ENCODE measurements at regions not wholly inside any gene's neighbourhood (a gene's known extent, or its start where the extent isn't known, plus 50 kb on each side); places are given as distances from the start of the nearest gene placed in this dataset.
"Not testable (repeated sequence)": the region's sequence is repeated elsewhere in the genome, so short reads cannot be mapped to it uniquely, and the experiment has no call there.

GRCh38 chr14:55850825-55851241 is 267.4 kb upstream of the PELI2 start:
- DNase-seq, result no peak

GRCh38 chr14:55851301-55851700 is 266.9 kb upstream of the PELI2 start:
- no peak for DNase-seq

- DNase-seq, result no peak
These were observed 266.2 kb upstream of the PELI2 start for GRCh38 chr14:55851961-55852360.

- no peak for DNase-seq
These were observed 262.5 kb upstream of the PELI2 start for GRCh38 chr14:55855751-55856150.

- DNase-seq, result no peak
These were observed 259.6 kb upstream of the PELI2 start for GRCh38 chr14:55858604-55859003.

- not testable (repeated sequence) for DNase-seq
These were observed 256.6 kb upstream of the PELI2 start for GRCh38 chr14:55861561-55861960.

GRCh38 chr14:55864890-55865655 is 253.1 kb upstream of the PELI2 start:
- DNase-seq, result no peak

- DNase-seq, result no peak
These were observed 250.9 kb upstream of the PELI2 start for GRCh38 chr14:55867311-55867710.

GRCh38 chr14:55867719-55868118 is 250.5 kb upstream of the PELI2 start:
- DNase-seq, result no peak

GRCh38 chr14:55869397-55870049 is 248.7 kb upstream of the PELI2 start:
- DNase-seq, result no peak

- DNase-seq, result no peak
These were observed 245.0 kb upstream of the PELI2 start for GRCh38 chr14:55873169-55873568.

- DNase-seq, result no peak
These were observed 243.4 kb upstream of the PELI2 start for GRCh38 chr14:55874785-55875184.

- DNase-seq, result no peak
These were observed 240.3 kb upstream of the PELI2 start for GRCh38 chr14:55877942-55878341.

GRCh38 chr14:55881577-55882241 is 236.5 kb upstream of the PELI2 start:
- no peak for DNase-seq

GRCh38 chr14:55884819-55885218 is 233.4 kb upstream of the PELI2 start:
- no peak for DNase-seq

GRCh38 chr14:55889124-55889523 is 229.1 kb upstream of the PELI2 start:
- DNase-seq, result no peak

GRCh38 chr14:55891692-55892091 is 226.5 kb upstream of the PELI2 start:
- DNase-seq, result no peak

- DNase-seq, result no peak
These were observed 225.3 kb upstream of the PELI2 start for GRCh38 chr14:55892906-55893305.

- no peak for DNase-seq
These were observed 224.5 kb upstream of the PELI2 start for GRCh38 chr14:55893705-55894104.

GRCh38 chr14:55897031-55897430 is 221.2 kb upstream of the PELI2 start:
- DNase-seq, result no peak

GRCh38 chr14:55898938-55899337 is 219.3 kb upstream of the PELI2 start:
- DNase-seq, result no peak

- DNase-seq, result no peak
These were observed 218.7 kb upstream of the PELI2 start for GRCh38 chr14:55899531-55899930.

GRCh38 chr14:55900749-55901148 is 217.5 kb upstream of the PELI2 start:
- DNase-seq, result no peak

- DNase-seq, result no peak
These were observed 216.9 kb upstream of the PELI2 start for GRCh38 chr14:55901291-55901690.
